ENCODE measurements at regions not wholly inside any gene's neighbourhood (a gene's known extent, or its start where the extent isn't known, plus 50 kb on each side); places are given as distances from the start of the nearest gene placed in this dataset.

DNA sequence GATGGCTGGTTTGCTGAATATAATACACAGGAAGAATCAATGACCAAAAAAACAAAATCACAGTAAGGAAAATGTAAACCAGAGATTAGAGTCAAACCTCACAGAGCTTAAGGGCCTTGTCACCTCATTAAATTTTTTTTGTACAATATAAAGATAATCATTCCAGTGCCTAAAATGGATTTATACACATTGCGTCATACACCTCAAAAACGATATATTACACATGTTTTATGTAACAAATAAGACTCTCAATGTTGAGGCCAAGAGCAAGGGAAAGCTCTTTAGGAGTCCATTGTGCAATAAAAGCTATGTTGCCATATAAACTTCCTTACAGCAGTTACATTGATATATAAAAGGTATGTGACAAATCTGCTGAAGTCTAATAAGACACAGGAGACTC lies 856.7 kb upstream of the SLITRK1 start:
- TF ChIP-seq GATA2 (IDR thresholded peaks at IDR 0.05; ENCODE audit: low read depth, low read length) (no peak), GATA3 (IDR thresholded peaks at IDR 0.05; ENCODE audit: low read depth, low read length) (no peak)
